GM23248 (cell line): ENCODE measurements at regions not wholly inside any gene's neighbourhood (a gene's known extent, or its start where the extent isn't known, plus 50 kb on each side); places are given as distances from the start of the nearest gene placed in this dataset.

Experiments used
- DNase-seq: peaks from one replicate; pipeline ENCODE4 v3.0.0-alpha.2; 2015
- H2AFZ ChIP-seq: fragments of 200-600 bp; sonication (generic); 2 replicates; pipeline ENCODE4 v1.6.1; 2016; ENCODE audit warnings: antibody characterized with exemption
- H3F3A ChIP-seq: fragments of 200-600 bp; sonication (generic); 2 replicates; pipeline ENCODE4 v1.6.1; 2016; ENCODE audit warnings: mild to moderate bottlenecking, antibody characterized with exemption, mixed run types; ENCODE audit not compliant: insufficient read depth
- H3K27ac ChIP-seq: fragments of 200-600 bp; sonication (generic); 2 replicates; pipeline ENCODE4 v1.5.1; 2016; ENCODE audit warnings: mild to moderate bottlenecking
- H3K27me3 ChIP-seq: fragments of 200-600 bp; sonication (generic); replicated peaks from 2 replicates; pipeline ENCODE4 v1.6.1; 2016; ENCODE audit warnings: mild to moderate bottlenecking; ENCODE audit not compliant: insufficient read depth
- H3K36me3 ChIP-seq: fragments of 200-600 bp; sonication (generic); 2 replicates; pipeline ENCODE4 v1.6.1; 2016; ENCODE audit warnings: low read depth, mild to moderate bottlenecking
- H3K4me1 ChIP-seq: fragments of 200-600 bp; sonication (generic); 2 replicates; pipeline ENCODE4 v1.6.1; 2016; ENCODE audit warnings: mild to moderate bottlenecking; ENCODE audit not compliant: insufficient read depth
- H3K4me2 ChIP-seq: fragments of 200-600 bp; sonication (generic); one replicate; pipeline ENCODE4 v1.6.1; 2016; ENCODE audit warnings: mild to moderate bottlenecking; ENCODE audit not compliant: unreplicated experiment
- H3K4me3 ChIP-seq: fragments of 200-600 bp; sonication (generic); 2 replicates; pipeline ENCODE4 v1.5.1; 2016; ENCODE audit warnings: mild to moderate bottlenecking
- H3K79me2 ChIP-seq: fragments of 200-600 bp; sonication (generic); 2 replicates; pipeline ENCODE4 v1.6.1; 2016; ENCODE audit warnings: mild to moderate bottlenecking; ENCODE audit not compliant: insufficient read depth
- H3K9ac ChIP-seq: fragments of 200-600 bp; sonication (generic); 2 replicates; pipeline ENCODE4 v1.6.1; 2016; ENCODE audit warnings: mild to moderate bottlenecking
- H3K9me2 ChIP-seq: fragments of 200-600 bp; sonication (generic); 2 replicates; pipeline ENCODE4 v1.6.1; 2016; ENCODE audit warnings: mixed run types, mild to moderate bottlenecking, moderate library complexity; ENCODE audit not compliant: insufficient read depth
- H3K9me3 ChIP-seq: fragments of 200-600 bp; sonication (generic); one replicate; pipeline ENCODE4 v1.6.1; 2017; ENCODE audit warnings: low read depth
- H4K20me1 ChIP-seq: fragments of 200-600 bp; sonication (generic); 2 replicates; pipeline ENCODE4 v1.6.0; 2016; ENCODE audit not compliant: insufficient read depth
- EZH2 ChIP-seq: fragments of 200-600 bp; sonication (generic); IDR thresholded peaks from 2 replicates; pipeline ENCODE4 v1.6.1; 2018; ENCODE audit warnings: antibody characterized with exemption, mild to moderate bottlenecking; ENCODE audit not compliant: insufficient read depth, poor library complexity, severe bottlenecking
- EZH2phosphoT487 ChIP-seq: fragments of 200-600 bp; sonication (generic); IDR thresholded peaks from 2 replicates; pipeline ENCODE4 v1.6.1; 2018; ENCODE audit warnings: antibody characterized with exemption, moderate library complexity, mild to moderate bottlenecking, low read depth; ENCODE audit not compliant: insufficient read depth
- WGBS, 2 experiments: methylation state at CpG; one replicate each; pipeline ENCODE4 v1.1.6; 2015 to 2017; ENCODE audit warnings: low lambda C conversion rate in 2 of 2, low coverage in 1 of 2; ENCODE audit errors: missing lambda C conversion rate in 2 of 2; 5-methylcytosine and 5-hydroxymethylcytosine counted together
- in situ Hi-C: fragments of 300-500 bp; cut with MboI; formaldehyde crosslinking; loops from 2 replicates; pipeline ENCODE4 v1.15.0; 2020

DNA sequence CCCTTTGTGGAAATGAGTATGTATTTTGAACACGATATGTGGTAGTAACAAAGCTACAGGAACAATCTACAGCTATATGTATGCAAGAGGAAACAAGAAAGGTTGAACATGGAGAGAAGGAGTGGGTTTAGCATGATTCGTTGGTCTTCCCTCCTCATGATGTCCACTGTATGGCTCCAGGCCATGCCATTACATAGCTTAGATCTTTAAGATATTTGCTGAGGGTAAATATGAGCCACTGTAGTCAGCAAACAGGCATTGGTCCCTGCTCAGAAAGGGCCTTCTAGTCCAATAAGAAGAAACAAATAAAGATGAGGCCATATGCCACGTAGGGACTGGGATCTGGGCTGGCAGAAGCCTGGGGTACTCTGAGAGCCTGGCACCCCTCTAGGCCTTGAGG lies 543.2 kb upstream of the SGCD start:
- in situ Hi-C loops, result no loop called here
- H3K4me1 ChIP-seq, result no peaks in the 10 kb centered on the region
- no peak overlapping the region for H2AFZ ChIP-seq
- H3K4me3 ChIP-seq, result no peak overlapping the region
- no peaks in the 10 kb centered on the region for H3K27me3 ChIP-seq
- H3K9ac ChIP-seq, result no peak overlapping the region
- H3K4me2 ChIP-seq, result no peak overlapping the region
- no peak overlapping the region for H3K27ac ChIP-seq
- no peak for DNase-seq
- no peaks in the 10 kb centered on the region for H3K79me2 ChIP-seq
- H3F3A ChIP-seq, result no peaks in the 10 kb centered on the region
- no peaks in the 10 kb centered on the region for H4K20me1 ChIP-seq
- 50 to 52% methylated on average over 3 of the region's 3 CpGs for WGBS, 2 experiments
- TF ChIP-seq EZH2, result no peak
- TF ChIP-seq EZH2phosphoT487, result no peak
- no peaks in the 10 kb centered on the region for H3K36me3 ChIP-seq
- no peaks in the 10 kb centered on the region for H3K9me3 ChIP-seq
- H3K9me2 ChIP-seq, result no peaks in the 10 kb centered on the region

DNA sequence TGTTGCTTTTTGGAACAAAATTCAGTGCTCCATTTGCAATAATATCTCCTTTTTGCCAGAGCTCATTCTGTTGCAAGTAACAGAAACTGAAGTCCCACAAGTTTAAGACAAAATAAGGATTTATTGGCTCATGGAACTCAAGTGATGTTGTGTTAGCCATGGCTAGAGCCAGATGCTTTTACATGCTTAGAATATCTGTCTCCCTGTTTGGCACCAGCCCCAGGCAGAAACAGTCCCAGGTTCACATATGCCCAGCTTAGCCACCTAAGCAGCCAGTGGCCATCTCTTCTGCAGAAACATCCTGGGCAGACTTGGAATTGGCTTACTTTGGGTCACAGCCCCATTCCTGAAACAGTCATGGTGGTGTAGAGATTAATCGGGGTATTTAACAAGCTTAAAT lies 540.9 kb upstream of the SGCD start:
- no peak for DNase-seq
- no peak overlapping the region for H2AFZ ChIP-seq
- H3K36me3 ChIP-seq, result no peaks in the 10 kb centered on the region
- no peaks in the 10 kb centered on the region for H3K9me2 ChIP-seq
- WGBS, 2 experiments, result 22 to 54% methylated on average over 1 of the region's 1 CpG
- H3K27ac ChIP-seq, result no peak overlapping the region
- H3K4me1 ChIP-seq, result no peaks in the 10 kb centered on the region
- no peak overlapping the region for H3K9ac ChIP-seq
- in situ Hi-C loops, result no loop called here
- H4K20me1 ChIP-seq, result no peaks in the 10 kb centered on the region
- no peak overlapping the region for H3K4me3 ChIP-seq
- TF ChIP-seq EZH2 (no peak), EZH2phosphoT487 (no peak)
- H3K27me3 ChIP-seq, result no peaks in the 10 kb centered on the region
- no peak overlapping the region for H3K4me2 ChIP-seq
- no peaks in the 10 kb centered on the region for H3K9me3 ChIP-seq
- no peaks in the 10 kb centered on the region for H3F3A ChIP-seq
- H3K79me2 ChIP-seq, result no peaks in the 10 kb centered on the region

DNA sequence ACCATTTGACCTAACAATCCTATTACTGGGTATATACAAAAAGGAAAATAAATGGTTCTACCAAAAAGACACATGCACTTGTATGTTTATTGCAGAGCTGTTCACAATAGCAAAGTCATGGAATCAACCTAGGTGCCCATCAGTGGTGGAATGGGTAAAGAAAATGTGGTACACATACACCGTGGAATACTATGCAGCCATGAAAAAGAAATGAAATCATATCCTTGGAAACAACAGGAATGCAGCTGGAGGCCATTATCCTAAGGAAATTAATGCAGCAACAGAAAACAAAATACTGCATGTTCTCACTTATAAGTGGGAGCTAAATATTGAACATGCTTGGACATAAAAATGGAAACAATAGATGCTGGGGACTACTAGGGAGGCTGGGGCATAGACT lies 534.1 kb upstream of the SGCD start:
- TF ChIP-seq EZH2phosphoT487, result no peak
- H3K4me1 ChIP-seq, result no peaks in the 10 kb centered on the region
- no peaks in the 10 kb centered on the region for H3F3A ChIP-seq
- H3K4me3 ChIP-seq, result no peak overlapping the region
- H3K9me3 ChIP-seq, result peaks cover 5% of the 10 kb centered on the region
- no peak overlapping the region for H3K4me2 ChIP-seq
- H2AFZ ChIP-seq, result no peak overlapping the region
- no peaks in the 10 kb centered on the region for H3K36me3 ChIP-seq
- in situ Hi-C loops, result no loop called here
- no peak for DNase-seq
- no peak overlapping the region for H3K9ac ChIP-seq
- 4 to 5% methylated on average over 1 of the region's 1 CpG for WGBS, 2 experiments
- H4K20me1 ChIP-seq, result no peaks in the 10 kb centered on the region
- no peaks in the 10 kb centered on the region for H3K27me3 ChIP-seq
- H3K79me2 ChIP-seq, result no peaks in the 10 kb centered on the region
- no peak overlapping the region for H3K27ac ChIP-seq
- H3K9me2 ChIP-seq, result no peaks in the 10 kb centered on the region

DNA sequence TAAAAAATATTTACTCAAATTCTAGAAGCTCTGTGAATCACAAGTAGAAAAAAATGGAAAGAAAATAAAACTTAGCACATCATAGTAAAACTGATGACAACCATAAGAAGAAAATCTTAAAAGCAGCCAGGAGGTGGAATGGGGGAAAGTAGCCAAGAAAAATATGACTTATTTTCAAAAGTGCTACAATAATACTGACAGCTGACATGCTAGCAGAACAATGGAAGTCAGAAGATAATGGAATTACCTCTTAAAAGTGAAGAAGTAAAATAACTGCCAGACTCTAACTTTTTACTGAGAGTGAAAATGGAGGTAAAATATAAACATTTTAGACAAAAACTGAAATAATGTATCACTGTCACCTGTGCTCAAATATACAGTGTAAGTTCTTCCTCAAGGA lies 532.2 kb upstream of the SGCD start:
- Histone ChIP-seq H3K27me3 (no peaks in the 10 kb centered on the region), H3K4me3 (no peak overlapping the region), H3K36me3 (no peaks in the 10 kb centered on the region), H4K20me1 (no peaks in the 10 kb centered on the region), H2AFZ (no peak overlapping the region), H3K27ac (no peak overlapping the region), H3K79me2 (no peaks in the 10 kb centered on the region), H3K9me3 (peaks cover 5% of the 10 kb centered on the region), H3K9ac (no peak overlapping the region), H3K9me2 (no peaks in the 10 kb centered on the region), H3K4me1 (no peaks in the 10 kb centered on the region), H3K4me2 (no peak overlapping the region), H3F3A (no peaks in the 10 kb centered on the region)
- no peak for TF ChIP-seq EZH2
- no peak for TF ChIP-seq EZH2phosphoT487
- in situ Hi-C loops, result no loop called here
- DNase-seq, result peak; percentile 12

DNA sequence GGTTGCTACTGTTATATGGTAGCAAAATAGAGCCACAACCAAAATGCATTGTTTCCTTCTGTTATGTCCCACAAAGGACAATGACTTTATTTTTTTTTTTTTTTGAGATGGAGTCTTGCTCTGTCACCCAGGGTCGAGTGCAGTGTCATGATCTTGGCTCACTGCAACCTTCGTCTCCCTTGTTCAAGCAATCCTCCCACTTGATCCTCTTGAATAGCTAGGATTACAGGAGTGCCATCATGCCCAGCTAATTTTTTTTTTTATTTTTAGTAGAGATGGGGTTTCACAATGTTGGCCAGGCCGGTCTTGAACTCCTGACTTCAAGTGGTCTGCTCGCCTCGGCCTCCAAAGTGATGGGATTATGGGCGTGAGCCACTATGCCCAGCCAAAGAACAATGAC lies 527.7 kb upstream of the SGCD start:
- 40 to 41% methylated on average over 6 of the region's 6 CpGs for WGBS, 2 experiments
- Histone ChIP-seq H3K79me2 (no peaks in the 10 kb centered on the region), H3K9ac (no peak overlapping the region), H3K27me3 (no peaks in the 10 kb centered on the region), H3K4me2 (no peak overlapping the region), H3K9me2 (no peaks in the 10 kb centered on the region), H3K27ac (no peak overlapping the region), H3K36me3 (no peaks in the 10 kb centered on the region), H3F3A (no peaks in the 10 kb centered on the region), H3K4me1 (no peaks in the 10 kb centered on the region), H4K20me1 (no peaks in the 10 kb centered on the region), H3K9me3 (peaks cover 5% of the 10 kb centered on the region), H3K4me3 (no peak overlapping the region), H2AFZ (no peak overlapping the region)
- in situ Hi-C loops, result no loop called here
- no peak for TF ChIP-seq EZH2
- TF ChIP-seq EZH2phosphoT487, result no peak
- DNase-seq, result no peak
